ENCODE measurements at regions not wholly inside any gene's neighbourhood (a gene's known extent, or its start where the extent isn't known, plus 50 kb on each side); places are given as distances from the start of the nearest gene placed in this dataset.
A peak's percentile ranks its signal among the peaks of the same experiment; 100 is the strongest.

GRCh38 chr15:67980773-67981685 is 73.1 kb upstream of the PIAS1 start:
- no peak for DNase-seq (ENCODE audit: low read depth)

GRCh38 chr15:67981848-67982247 is 72.3 kb upstream of the PIAS1 start:
- DNase-seq (ENCODE audit: low read depth) = no peak

GRCh38 chr15:67991706-67992105 is 62.4 kb upstream of the PIAS1 start:
- DNase-seq (ENCODE audit: low read depth) = no peak

- DNase-seq (ENCODE audit: low read depth) = no peak
Measured at GRCh38 chr15:67992411-67992810, 61.7 kb upstream of the PIAS1 start.

- DNase-seq (ENCODE audit: low read depth) = no peak
Measured at GRCh38 chr15:67992834-67993233, 61.3 kb upstream of the PIAS1 start.

GRCh38 chr15:67997996-67998395 is 56.1 kb upstream of the PIAS1 start:
- DNase-seq (ENCODE audit: low read depth) = no peak

- peak; percentile 30 for DNase-seq (ENCODE audit: low read depth)
Measured at GRCh38 chr15:67998599-67999133, 55.4 kb upstream of the PIAS1 start.

- no peak for DNase-seq (ENCODE audit: low read depth)
Measured at GRCh38 chr15:67999320-68000100, 54.6 kb upstream of the PIAS1 start.

- DNase-seq (ENCODE audit: low read depth) = no peak
Measured at GRCh38 chr15:68000754-68001153, 53.4 kb upstream of the PIAS1 start.

GRCh38 chr15:68001811-68002210 is 52.3 kb upstream of the PIAS1 start:
- peak; percentile 29 for DNase-seq (ENCODE audit: low read depth)

- DNase-seq (ENCODE audit: low read depth) = no peak
Measured at GRCh38 chr15:68003297-68003696, 50.8 kb upstream of the PIAS1 start.
